Mucosa of rectum (tissue), 2 donors: ENCODE measurements at regions not wholly inside any gene's neighbourhood (a gene's known extent, or its start where the extent isn't known, plus 50 kb on each side); places are given as distances from the start of the nearest gene placed in this dataset.
"Not testable (repeated sequence)": the region's sequence is repeated elsewhere in the genome, so short reads cannot be mapped to it uniquely, and the experiment has no call there.

Source experiments
- H3K27ac ChIP-seq, 2 donors: one replicate each; pipeline ENCODE4 v1.7.0; 2013; ENCODE audit warnings: inconsistent platforms in 2 of 2, low read depth in 2 of 2, low read length in 2 of 2
- H3K27me3 ChIP-seq, 2 donors: one replicate each; pipeline ENCODE4 v1.7.0; 2013; ENCODE audit warnings: low read length in 2 of 2; ENCODE audit not compliant: control insufficient read depth in 2 of 2, insufficient read depth in 2 of 2
- H3K36me3 ChIP-seq, 2 donors: one replicate each; pipeline ENCODE4 v1.7.0; 2013; ENCODE audit warnings: low read length in 2 of 2; ENCODE audit not compliant: control insufficient read depth in 2 of 2, insufficient read depth in 2 of 2
- H3K4me1 ChIP-seq, 2 donors: one replicate each; pipeline ENCODE4 v1.7.0; 2013; ENCODE audit warnings: low read length in 2 of 2, mild to moderate bottlenecking in 1 of 2; ENCODE audit not compliant: control insufficient read depth in 2 of 2, insufficient read depth in 2 of 2
- H3K4me3 ChIP-seq, 2 donors: one replicate each; pipeline ENCODE4 v1.7.0; 2013; ENCODE audit warnings: low read length in 2 of 2
- H3K9ac ChIP-seq, 2 donors: one replicate each; pipeline ENCODE4 v1.7.0; 2013; ENCODE audit warnings: low read length in 2 of 2, low read depth in 1 of 2, mild to moderate bottlenecking in 1 of 2
- H3K9me3 ChIP-seq, 2 donors: one replicate each; pipeline ENCODE4 v1.7.0; 2013; ENCODE audit warnings: low read length in 2 of 2; ENCODE audit not compliant: control insufficient read depth in 2 of 2
- donor health status: healthy.
- donor health status: Normal muscosa, but diverticular disease.

DNA sequence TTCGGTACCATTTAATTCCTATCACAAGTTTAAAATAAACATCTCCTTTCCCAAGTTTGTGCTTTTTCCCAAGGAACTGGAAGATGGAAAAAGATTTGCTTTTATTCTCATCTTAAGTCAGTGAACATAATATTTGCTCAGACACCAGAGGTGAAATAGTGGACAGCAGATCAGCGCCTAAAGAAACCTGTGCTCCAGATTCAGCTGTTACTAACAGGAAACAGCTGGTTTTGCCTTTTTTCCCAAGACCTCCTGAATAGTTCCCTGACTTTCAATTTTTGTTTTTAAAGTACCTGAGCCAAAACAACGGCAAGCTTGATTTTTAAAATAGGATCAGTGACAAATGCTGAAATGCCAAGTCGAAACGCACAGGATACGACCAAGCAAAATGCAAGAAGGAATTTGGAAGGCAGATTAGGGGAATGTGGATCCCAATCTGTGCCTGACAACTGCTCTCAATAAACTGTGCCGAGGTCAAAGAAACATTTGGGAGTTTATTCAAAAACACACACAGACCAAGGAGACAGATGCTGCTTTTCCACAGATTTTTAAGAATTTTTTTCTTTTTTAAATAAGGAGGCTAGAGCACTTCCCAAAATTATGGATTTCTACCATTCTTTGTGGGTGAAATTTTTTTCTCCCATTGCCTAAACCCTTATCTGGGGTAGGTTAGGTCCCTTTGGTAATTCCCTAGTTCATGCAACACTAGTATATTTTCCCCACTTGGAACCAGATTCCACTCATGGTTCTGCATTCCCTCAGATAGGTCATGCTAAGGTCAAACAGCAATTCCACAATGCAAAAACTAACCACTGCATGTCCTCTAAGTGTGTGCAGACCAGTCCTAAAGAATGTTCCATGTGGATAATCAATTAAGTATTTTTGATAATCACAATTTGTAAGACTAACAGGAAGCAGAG, 121.5 kb upstream of the PDE1A start:
- no peak overlapping the region for H3K9ac ChIP-seq
- no peak overlapping the region for H3K27ac ChIP-seq
- no peaks in the 10 kb centered on the region for H3K36me3 ChIP-seq
- no peaks in the 10 kb centered on the region for H3K9me3 ChIP-seq
- no peaks in the 10 kb centered on the region for H3K27me3 ChIP-seq
- H3K4me1 ChIP-seq: peaks cover 0 to 4% of the 10 kb centered on the region in 2 donors
- H3K4me3 ChIP-seq: no peak overlapping the region

DNA sequence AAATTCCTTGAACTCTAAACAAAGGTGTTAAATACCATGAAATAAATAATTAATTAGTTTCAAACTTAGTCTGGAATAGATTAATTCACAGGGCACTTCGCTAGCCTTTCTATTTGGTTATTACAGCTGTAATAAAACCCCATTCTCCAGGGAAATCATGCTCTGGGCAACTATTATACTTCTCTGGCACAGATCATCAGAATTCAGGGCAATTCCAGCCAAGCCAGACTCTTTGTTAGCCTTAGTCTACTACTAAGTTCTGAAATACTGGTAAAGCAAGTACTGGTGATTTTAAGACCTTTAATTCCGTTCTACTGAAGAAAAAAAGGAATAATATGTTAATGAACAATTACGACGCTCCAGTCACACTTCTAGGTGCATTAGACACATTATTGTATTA, 123.4 kb upstream of the PDE1A start:
- Histone ChIP-seq H3K9me3 (no peaks in the 10 kb centered on the region), H3K9ac (no peak overlapping the region), H3K27ac (no peak overlapping the region), H3K36me3 (no peaks in the 10 kb centered on the region), H3K4me3 (no peak overlapping the region), H3K4me1 (peaks cover 0 to 4% of the 10 kb centered on the region in 2 donors), H3K27me3 (no peaks in the 10 kb centered on the region)

DNA sequence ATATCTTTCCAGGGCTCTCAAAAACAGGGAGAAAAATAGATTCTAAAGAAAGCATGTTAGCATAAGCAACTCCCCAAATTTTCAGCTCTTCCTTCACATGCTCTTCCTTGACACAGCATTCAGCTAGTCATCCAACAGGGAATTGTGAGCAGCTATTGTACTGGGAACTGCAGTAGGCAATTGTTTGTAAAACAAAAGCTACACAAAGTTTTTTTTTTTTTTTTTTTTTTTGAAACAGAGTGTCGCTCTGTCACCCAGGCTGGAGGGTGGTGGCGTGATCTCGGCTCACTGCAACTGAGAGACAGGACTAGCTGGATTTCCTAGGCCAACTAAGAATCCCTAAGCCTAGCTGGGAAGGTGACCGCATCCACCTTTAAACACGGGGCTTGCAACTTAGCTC, 125.4 kb upstream of the PDE1A start:
- not testable (repeated sequence) for H3K36me3 ChIP-seq, H3K27ac ChIP-seq, H3K9ac ChIP-seq, H3K9me3 ChIP-seq, H3K4me1 ChIP-seq, H3K27me3 ChIP-seq, H3K4me3 ChIP-seq

DNA sequence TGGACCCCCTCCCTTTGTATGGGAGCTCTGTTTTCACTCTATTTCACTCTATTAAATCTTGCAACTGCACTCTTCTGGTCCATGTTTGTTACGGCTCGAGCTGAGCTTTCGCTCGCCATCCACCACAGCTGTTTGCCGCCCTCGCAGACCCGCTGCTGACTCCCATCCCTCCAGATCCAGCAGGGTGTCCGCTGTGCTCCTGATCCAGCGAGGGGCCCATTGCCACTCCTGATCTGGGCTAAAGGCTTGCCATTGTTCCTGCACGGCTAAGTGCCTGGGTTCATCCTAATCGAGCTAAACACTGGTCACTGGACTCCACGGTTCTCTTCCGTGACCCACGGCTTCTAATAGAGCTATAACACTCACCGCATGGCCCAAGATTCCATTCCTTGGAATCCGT, 125.9 kb upstream of the PDE1A start:
- H3K4me1 ChIP-seq, H3K9ac ChIP-seq, H3K9me3 ChIP-seq, H3K27me3 ChIP-seq, H3K27ac ChIP-seq, H3K4me3 ChIP-seq, H3K36me3 ChIP-seq: not testable (repeated sequence)

DNA sequence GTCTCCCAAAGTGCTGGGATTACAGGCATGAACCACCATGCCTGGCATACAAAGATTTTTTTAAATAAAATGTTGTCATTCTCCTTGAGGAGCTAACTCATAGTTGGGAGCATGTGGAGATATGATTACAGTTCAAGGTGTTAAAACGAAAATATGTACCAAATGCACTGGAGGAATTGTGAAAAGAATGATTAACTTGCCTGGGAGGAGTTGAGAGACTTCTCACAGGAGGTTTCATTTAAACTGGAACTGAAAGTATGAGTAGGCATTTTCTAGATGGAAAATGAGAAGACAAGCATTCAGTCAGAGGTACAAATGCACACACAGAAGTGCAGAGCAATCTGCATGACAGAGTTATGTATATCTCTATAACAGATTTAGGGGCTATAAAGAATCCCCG, 126.6 kb upstream of the PDE1A start:
- Histone ChIP-seq H3K36me3 (no peaks in the 10 kb centered on the region), H3K4me3 (no peak overlapping the region), H3K27me3 (no peaks in the 10 kb centered on the region), H3K9ac (no peak overlapping the region), H3K27ac (no peak overlapping the region), H3K4me1 (no peaks in the 10 kb centered on the region), H3K9me3 (no peaks in the 10 kb centered on the region)

DNA sequence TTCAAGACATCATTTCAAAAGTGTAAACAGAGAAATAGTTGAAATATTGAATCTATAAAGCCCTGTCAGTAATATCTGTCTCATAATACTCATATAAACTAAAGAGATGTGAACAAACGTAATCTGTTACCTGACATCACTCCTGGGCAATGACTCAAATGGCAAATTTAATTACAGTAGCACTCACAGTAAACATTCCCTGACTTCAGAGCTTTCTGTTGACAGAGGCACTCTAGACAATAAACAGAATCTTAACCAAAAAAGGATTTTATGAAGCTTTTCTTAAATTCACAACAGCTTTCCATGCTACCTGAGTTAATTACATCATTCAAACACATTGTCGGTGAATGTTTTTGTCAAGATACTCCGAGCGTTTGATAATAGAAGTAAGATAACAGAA, 128.1 kb upstream of the PDE1A start:
- H3K9me3 ChIP-seq: no peaks in the 10 kb centered on the region
- no peak overlapping the region for H3K27ac ChIP-seq

DNA sequence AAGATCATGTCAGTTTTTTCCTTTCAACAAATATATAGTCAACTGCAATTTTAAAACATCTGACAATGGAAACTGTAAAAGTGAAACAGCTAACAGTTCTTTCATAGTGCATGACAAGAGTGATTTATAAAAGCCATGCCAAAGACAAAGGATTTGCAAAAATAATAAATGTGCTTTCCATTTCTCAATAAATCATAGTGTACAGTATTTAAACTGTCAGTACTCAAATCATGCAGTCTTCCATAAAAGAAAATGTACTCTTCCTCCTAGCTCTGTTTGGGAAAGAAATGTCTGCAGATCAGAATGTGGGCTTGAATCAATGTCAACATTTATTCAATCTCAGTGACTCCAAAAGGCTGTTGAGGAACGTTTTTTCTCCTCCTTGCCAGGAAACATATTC, 131.7 kb upstream of the PDE1A start:
- Histone ChIP-seq H3K4me1 (no peaks in the 10 kb centered on the region), H3K27ac (no peak overlapping the region), H3K4me3 (no peak overlapping the region), H3K36me3 (no peaks in the 10 kb centered on the region), H3K27me3 (no peaks in the 10 kb centered on the region), H3K9ac (no peak overlapping the region), H3K9me3 (no peaks in the 10 kb centered on the region)

More for the DNA sequence above, 128.1 kb upstream of the PDE1A start:
- Histone ChIP-seq H3K4me3 (no peak overlapping the region), H3K4me1 (no peaks in the 10 kb centered on the region), H3K27me3 (no peaks in the 10 kb centered on the region), H3K36me3 (no peaks in the 10 kb centered on the region), H3K9ac (no peak overlapping the region)

DNA sequence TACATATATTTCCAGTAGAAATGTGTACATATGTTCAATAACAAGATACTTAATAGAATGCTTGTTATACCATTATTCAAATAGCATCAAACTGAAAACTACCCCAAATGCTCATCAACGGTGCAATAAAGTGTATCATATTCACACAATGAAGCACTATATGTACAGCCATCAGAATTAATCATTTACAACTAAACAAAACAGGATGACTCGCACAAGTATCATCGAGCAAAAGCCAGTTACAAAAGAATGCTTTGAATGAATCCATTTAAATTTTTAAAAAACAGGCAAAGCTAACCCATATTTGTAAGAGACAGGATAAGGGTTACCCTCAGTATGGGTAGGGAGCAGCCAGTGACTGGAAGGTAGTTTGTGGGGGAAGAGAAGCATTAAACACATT, 132.8 kb upstream of the PDE1A start:
- H3K9ac ChIP-seq: no peak overlapping the region
- H3K27me3 ChIP-seq: no peaks in the 10 kb centered on the region
- no peak overlapping the region for H3K27ac ChIP-seq
- no peaks in the 10 kb centered on the region for H3K36me3 ChIP-seq
- H3K9me3 ChIP-seq: no peaks in the 10 kb centered on the region
- no peak overlapping the region for H3K4me3 ChIP-seq
- H3K4me1 ChIP-seq: no peaks in the 10 kb centered on the region

DNA sequence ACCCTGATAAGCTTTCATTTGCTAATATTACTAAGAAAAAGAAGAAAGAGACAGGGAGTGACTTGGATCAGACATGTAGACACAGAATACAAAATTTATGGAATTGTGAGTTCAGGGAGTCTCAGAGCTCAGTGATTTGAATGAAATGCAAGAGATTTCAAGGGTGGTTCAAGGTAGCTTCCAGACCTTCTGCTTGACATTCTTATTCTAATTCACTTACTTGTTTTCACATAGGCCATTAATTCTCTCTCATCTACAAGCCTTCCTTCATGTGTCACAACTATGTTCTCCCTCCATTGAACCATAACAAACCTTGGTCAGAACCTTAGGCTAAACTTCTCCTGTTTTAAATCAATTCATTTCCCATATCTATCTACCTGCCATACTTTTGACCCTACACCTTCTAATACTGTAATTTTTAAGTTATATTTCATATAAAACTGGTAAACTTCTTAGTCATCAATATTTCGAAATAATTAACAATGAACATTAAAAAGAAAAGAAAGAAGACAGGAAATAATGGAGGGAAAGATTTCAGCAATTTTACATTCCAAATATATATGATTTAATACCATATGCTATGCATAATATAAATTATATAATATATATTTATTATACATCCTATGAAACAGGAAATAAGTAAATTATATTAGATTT, 139.2 kb upstream of the PDE1A start:
- Histone ChIP-seq H3K9ac (no peak overlapping the region), H3K27ac (no peak overlapping the region), H3K4me3 (no peak overlapping the region), H3K36me3 (no peaks in the 10 kb centered on the region), H3K9me3 (no peaks in the 10 kb centered on the region), H3K27me3 (no peaks in the 10 kb centered on the region), H3K4me1 (no peaks in the 10 kb centered on the region)

DNA sequence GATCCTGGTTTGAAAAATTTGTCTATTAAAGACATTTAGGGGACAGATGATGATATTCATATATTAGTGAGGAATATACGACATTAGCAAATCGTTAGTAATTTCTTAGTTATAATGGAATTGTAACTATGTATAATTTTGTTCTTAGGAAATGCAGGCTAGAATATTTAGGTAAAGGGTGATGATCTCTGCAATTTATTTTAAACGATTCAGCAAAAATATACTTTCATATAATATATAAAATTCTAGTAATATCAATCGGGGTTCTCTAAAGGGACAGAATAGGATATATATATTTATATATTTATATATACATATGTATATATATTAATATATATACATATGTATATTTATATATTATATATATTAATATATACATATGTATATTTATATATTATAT, 142.5 kb upstream of the DNAJC10 start:
- Histone ChIP-seq H3K4me3 (no peak overlapping the region), H3K4me1 (no peaks in the 10 kb centered on the region), H3K9me3 (no peaks in the 10 kb centered on the region), H3K27me3 (no peaks in the 10 kb centered on the region), H3K36me3 (no peaks in the 10 kb centered on the region), H3K9ac (no peak overlapping the region), H3K27ac (no peak overlapping the region)
